Stimulated activated CD8-positive, alpha-beta memory T cell treated with anti-CD3 and anti-CD28 coated beads, Interleukin-4, amount 100 ng/mL, for 4 hours (primary cell): ENCODE measurements at regions not wholly inside any gene's neighbourhood (a gene's known extent, or its start where the extent isn't known, plus 50 kb on each side); places are given as distances from the start of the nearest gene placed in this dataset.

Source experiments
- DNase-seq, 2 donors: peaks; one replicate each; pipeline ENCODE4 v3.0.0-alpha.2; 2020; ENCODE audit warnings: low read depth in 2 of 2, low spot score in 1 of 2

GRCh38 chr13:106351251-106351650 lies 184.2 kb downstream of the EFNB2 start:
- no peak for DNase-seq

- DNase-seq, result no peak
Observed at GRCh38 chr13:106350208-106350607, 185.3 kb downstream of the EFNB2 start.

GRCh38 chr13:106349080-106349931 lies 186.2 kb downstream of the EFNB2 start:
- DNase-seq, result no peak

- no peak for DNase-seq
Observed at GRCh38 chr13:106348075-106348840, 187.2 kb downstream of the EFNB2 start.

GRCh38 chr13:106344342-106344741 lies 191.1 kb downstream of the EFNB2 start:
- no peak for DNase-seq

GRCh38 chr13:106343836-106344235 lies 191.6 kb downstream of the EFNB2 start:
- no peak for DNase-seq

GRCh38 chr13:106340249-106340648 lies 195.2 kb downstream of the EFNB2 start:
- no peak for DNase-seq

GRCh38 chr13:106337096-106337850 lies 198.2 kb downstream of the EFNB2 start:
- DNase-seq, result no peak

- no peak for DNase-seq
Observed at GRCh38 chr13:106336668-106337067, 198.8 kb downstream of the EFNB2 start.

- DNase-seq, result no peak
Observed at GRCh38 chr13:106332621-106333020, 202.8 kb downstream of the EFNB2 start.

- no peak for DNase-seq
Observed at GRCh38 chr13:106331116-106331515, 204.3 kb downstream of the EFNB2 start.

- DNase-seq, result no peak
Observed at GRCh38 chr13:106329941-106330340, 205.5 kb downstream of the EFNB2 start.

GRCh38 chr13:106326751-106327150 lies 208.7 kb downstream of the EFNB2 start:
- DNase-seq, result no peak

GRCh38 chr13:106324444-106324843 lies 211.0 kb downstream of the EFNB2 start:
- no peak for DNase-seq

GRCh38 chr13:106322628-106323027 lies 212.8 kb downstream of the EFNB2 start:
- DNase-seq, result no peak

GRCh38 chr13:106318941-106319411 lies 216.5 kb downstream of the EFNB2 start:
- DNase-seq, result no peak

- DNase-seq, result no peak
Observed at GRCh38 chr13:106314417-106314816, 221.0 kb downstream of the EFNB2 start.

- no peak for DNase-seq
Observed at GRCh38 chr13:106311004-106311403, 224.5 kb downstream of the EFNB2 start.

GRCh38 chr13:106310291-106310865 lies 225.1 kb downstream of the EFNB2 start:
- DNase-seq, result no peak

GRCh38 chr13:106306748-106307277 lies 228.6 kb downstream of the EFNB2 start:
- no peak for DNase-seq

GRCh38 chr13:106302843-106303242 lies 232.6 kb downstream of the EFNB2 start:
- no peak for DNase-seq
